RWPE2 (cell line): ENCODE measurements at regions not wholly inside any gene's neighbourhood (a gene's known extent, or its start where the extent isn't known, plus 50 kb on each side); places are given as distances from the start of the nearest gene placed in this dataset.

ENCODE experiments used
- ATAC-seq: fragments of 200-7000 bp; cut with Tn5 transposase; 3 replicates; pipeline ENCODE4 v1.9.1; 2021; ENCODE audit warnings: low read depth
- DNase-seq: peaks from one replicate; pipeline ENCODE4 v3.0.0-alpha.2; 2020; ENCODE audit warnings: low spot score
- H3K27ac ChIP-seq: fragments of 450-650 bp; 2 replicates; pipeline ENCODE4 v1.5.1; 2017; ENCODE audit warnings: mild to moderate bottlenecking; ENCODE audit not compliant: poor library complexity, severe bottlenecking
- H3K27me3 ChIP-seq: fragments of 250-450 bp; sonication (Bioruptor Pico); 2 replicates; pipeline ENCODE4 v1.5.1; 2021; ENCODE audit warnings: mild to moderate bottlenecking, moderate library complexity; ENCODE audit not compliant: insufficient read depth, poor library complexity, severe bottlenecking
- H3K36me3 ChIP-seq: fragments of 250-450 bp; sonication (Bioruptor Pico); 2 replicates; pipeline ENCODE4 v1.5.1; 2020; ENCODE audit warnings: low read depth, mild to moderate bottlenecking, moderate library complexity
- H3K4me1 ChIP-seq: fragments of 250-450 bp; sonication (Bioruptor Pico); 2 replicates; pipeline ENCODE4 v1.5.1; 2021; ENCODE audit warnings: mild to moderate bottlenecking, moderate library complexity; ENCODE audit not compliant: insufficient read depth, poor library complexity, severe bottlenecking
- H3K4me3 ChIP-seq: fragments of 250-450 bp; sonication (Bioruptor Pico); 2 replicates; pipeline ENCODE4 v1.5.1; 2021; ENCODE audit warnings: mild to moderate bottlenecking, moderate library complexity; ENCODE audit not compliant: severe bottlenecking
- H3K9me3 ChIP-seq: fragments of 250-450 bp; sonication (Bioruptor Pico); 2 replicates; pipeline ENCODE4 v1.5.1; 2021; ENCODE audit warnings: mild to moderate bottlenecking, moderate library complexity; ENCODE audit not compliant: severe bottlenecking
- CTCF ChIP-seq: fragments of 450-650 bp; IDR thresholded peaks from one replicate; pipeline ENCODE4 v1.5.1; 2017; ENCODE audit warnings: mild to moderate bottlenecking, moderate library complexity; ENCODE audit not compliant: poor library complexity, severe bottlenecking

GRCh38 chr5:23053846-23054245, 200.7 kb upstream of the CDH12 start:
- Histone ChIP-seq H3K9me3 (no peaks in the 10 kb centered on the region), H3K27me3 (peaks cover 4% of the 10 kb centered on the region), H3K4me3 (no peak overlapping the region), H3K27ac (no peak overlapping the region), H3K4me1 (no peaks in the 10 kb centered on the region), H3K36me3 (no peaks in the 10 kb centered on the region)
- ATAC-seq, result no peak
- no peak for DNase-seq
- no peak for TF ChIP-seq CTCF

- Histone ChIP-seq H3K27me3 (peaks cover 15% of the 10 kb centered on the region), H3K36me3 (no peaks in the 10 kb centered on the region), H3K4me1 (no peaks in the 10 kb centered on the region), H3K4me3 (no peak overlapping the region), H3K27ac (no peak overlapping the region), H3K9me3 (no peaks in the 10 kb centered on the region)
- ATAC-seq (no peak), DNase-seq (no peak)
- TF ChIP-seq CTCF, result no peak
These were observed 189.1 kb upstream of the CDH12 start for GRCh38 chr5:23042226-23042625.

- Histone ChIP-seq H3K9me3 (no peaks in the 10 kb centered on the region), H3K27ac (no peak overlapping the region), H3K27me3 (peaks cover 4% of the 10 kb centered on the region), H3K4me1 (no peaks in the 10 kb centered on the region), H3K4me3 (no peak overlapping the region), H3K36me3 (no peaks in the 10 kb centered on the region)
- DNase-seq (no peak), ATAC-seq (no peak)
- no peak for TF ChIP-seq CTCF
These were observed 182.5 kb upstream of the CDH12 start for GRCh38 chr5:23035555-23036090.

GRCh38 chr5:23033864-23034263, 180.7 kb upstream of the CDH12 start:
- H3K4me1 ChIP-seq, result no peaks in the 10 kb centered on the region
- H3K36me3 ChIP-seq, result no peaks in the 10 kb centered on the region
- no peak for TF ChIP-seq CTCF
- ATAC-seq (no peak), DNase-seq (no peak)
- H3K4me3 ChIP-seq, result no peak overlapping the region
- H3K27me3 ChIP-seq, result peaks cover 4% of the 10 kb centered on the region
- no peak overlapping the region for H3K27ac ChIP-seq
- H3K9me3 ChIP-seq, result no peaks in the 10 kb centered on the region

- DNase-seq (no peak), ATAC-seq (no peak)
- no peak for TF ChIP-seq CTCF
- Histone ChIP-seq H3K36me3 (no peaks in the 10 kb centered on the region), H3K9me3 (no peaks in the 10 kb centered on the region), H3K27ac (no peak overlapping the region), H3K4me3 (no peak overlapping the region), H3K4me1 (no peaks in the 10 kb centered on the region), H3K27me3 (peaks cover 4% of the 10 kb centered on the region)
These were observed 176.1 kb upstream of the CDH12 start for GRCh38 chr5:23029290-23029689.
